GM21390 (cell line): ENCODE measurements at regions not wholly inside any gene's neighbourhood (a gene's known extent, or its start where the extent isn't known, plus 50 kb on each side); places are given as distances from the start of the nearest gene placed in this dataset.

Source experiments
- ATAC-seq: cut with Tn5 transposase; IDR thresholded peaks from one replicate; pipeline ENCODE4 v1.9.1; 2021; ENCODE audit not compliant: unreplicated experiment

DNA sequence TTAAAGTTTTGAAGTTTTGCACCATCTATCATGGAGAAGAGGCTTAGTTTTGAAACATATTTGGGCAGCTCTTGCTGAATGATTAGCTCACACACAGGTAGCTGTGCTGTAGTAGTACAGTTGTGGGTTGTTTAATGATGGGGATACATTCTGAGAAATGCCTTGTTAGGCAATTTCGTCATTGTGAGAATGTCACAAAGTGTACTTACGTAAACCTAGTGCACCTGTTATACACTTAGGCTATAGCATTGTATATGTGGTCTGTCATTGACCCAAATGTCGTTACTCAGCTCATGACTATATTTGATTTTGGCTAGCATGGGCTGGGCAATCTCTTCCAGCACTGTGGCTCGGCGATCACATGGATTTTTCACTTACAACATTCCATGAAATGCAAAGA is 247.2 kb upstream of the IGFBP3 start:
- no peak for ATAC-seq

GRCh38 chr7:46165276-46165675 is 244.2 kb upstream of the IGFBP3 start:
- ATAC-seq: no peak

DNA sequence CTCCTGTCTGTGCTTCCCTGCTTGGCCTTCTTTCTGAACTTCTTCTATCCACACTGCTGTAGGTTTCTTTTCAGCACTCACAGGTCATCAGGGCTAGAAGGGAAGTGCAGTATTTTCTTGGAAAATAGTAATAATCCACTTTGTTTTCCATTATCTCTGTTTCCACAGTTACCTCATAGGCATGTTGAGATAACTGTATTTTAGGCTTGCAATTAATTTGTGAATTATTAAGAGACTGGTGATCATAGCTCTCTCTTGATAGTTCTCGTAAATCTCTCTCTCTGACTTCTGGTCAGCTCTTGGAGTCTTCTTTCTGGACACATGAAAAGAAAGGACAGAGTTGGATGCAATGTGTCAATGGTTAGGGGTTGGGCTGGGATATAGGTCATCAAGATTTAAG is 243.6 kb upstream of the IGFBP3 start:
- no peak for ATAC-seq

DNA sequence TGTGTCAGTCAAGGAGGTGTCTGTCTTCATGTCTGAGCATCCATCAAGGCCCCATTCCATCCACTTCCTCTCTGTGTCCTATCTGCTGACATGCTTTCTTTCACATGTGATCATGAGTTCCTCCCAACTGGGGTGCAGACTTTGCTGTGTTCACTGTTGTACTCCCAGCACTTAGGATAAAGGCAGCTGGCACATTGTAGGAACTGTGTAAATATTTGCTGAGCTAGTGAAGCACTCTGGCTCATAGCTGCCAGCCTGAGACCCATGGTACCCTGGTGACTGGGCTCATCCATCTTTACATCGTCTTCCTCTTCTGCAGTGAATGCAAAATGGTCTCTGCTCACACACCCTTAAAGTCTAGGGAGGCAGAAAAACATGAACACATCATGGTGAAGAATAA is 242.2 kb upstream of the IGFBP3 start:
- ATAC-seq: no peak

DNA sequence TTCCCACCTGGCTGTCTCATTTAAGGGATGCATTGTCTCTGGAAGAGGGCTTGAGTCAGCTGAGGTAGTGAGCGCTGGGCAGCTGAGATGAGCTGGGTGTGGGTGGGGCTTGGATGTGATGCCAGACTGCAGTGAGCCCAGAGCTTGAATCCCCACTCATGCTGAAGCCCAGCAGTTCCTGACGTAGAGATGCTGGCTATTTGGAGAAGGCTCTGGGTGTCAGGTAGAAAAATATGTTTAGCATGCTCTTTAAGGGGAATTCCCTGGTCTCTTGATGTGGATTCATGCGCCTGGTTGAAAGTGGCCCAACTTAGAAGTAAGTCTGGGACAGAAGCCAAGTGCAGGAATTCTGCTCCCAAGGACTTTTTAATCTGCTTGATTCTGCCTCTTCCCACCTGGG is 241.5 kb upstream of the IGFBP3 start:
- no peak for ATAC-seq

DNA sequence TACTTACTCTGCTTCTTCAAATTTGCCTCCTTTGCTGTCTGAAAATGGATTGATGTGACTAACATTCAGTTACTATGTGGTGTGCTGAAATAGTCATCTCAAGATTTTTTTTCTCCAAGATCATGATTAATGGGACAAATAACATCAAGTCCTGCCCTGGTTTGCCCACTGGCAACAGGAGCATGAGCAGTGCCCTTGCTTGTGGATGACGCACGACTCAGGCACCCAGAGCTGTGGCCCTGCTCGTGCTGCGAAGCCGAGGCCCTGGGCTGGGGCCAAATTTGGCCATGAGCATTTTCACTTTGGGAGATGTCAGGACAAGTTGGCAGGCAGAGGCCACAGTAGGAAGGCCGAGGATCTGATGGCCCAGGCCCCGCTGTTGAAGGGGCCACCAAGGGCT is 239.8 kb upstream of the IGFBP3 start:
- no peak for ATAC-seq

DNA sequence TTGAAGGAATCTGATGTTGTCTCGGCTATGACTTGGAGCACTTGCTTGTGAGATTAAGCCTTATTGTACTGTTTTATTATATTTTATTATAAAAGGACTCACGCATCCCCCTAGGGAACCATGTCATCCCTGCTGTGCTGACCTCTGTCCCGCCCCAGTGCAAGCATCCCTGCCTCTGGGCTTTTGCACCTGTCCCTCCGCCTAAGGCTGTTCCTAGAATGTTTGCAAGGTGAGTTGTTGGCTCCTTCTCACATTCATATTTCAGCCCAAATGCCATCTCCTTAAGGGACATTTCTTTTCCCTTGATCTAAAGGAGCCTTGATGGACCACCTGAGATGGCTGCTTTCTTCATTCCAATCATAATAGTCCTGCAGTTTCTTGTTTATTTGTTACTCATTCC is 236.9 kb upstream of the IGFBP3 start:
- no peak for ATAC-seq

DNA sequence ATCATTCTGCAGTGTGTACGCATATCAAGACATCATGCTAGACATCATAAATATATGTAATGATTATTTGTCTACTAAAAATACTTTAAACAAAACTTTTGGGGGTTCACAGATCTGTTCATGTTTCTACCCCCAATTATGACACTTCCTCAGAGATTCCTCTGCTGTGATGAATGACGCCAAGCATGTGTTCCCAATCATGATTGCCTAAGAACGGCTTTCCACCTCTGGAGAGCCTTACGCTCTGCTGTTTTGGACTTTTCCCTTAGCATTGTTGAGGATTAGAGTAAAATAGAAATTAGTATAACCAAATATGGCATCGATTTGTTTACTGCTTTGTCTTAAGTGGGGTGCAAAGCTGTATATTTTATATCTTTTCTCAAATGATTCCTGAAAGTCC is 236.3 kb upstream of the IGFBP3 start:
- no peak for ATAC-seq

GRCh38 chr7:46156853-46157252 is 235.8 kb upstream of the IGFBP3 start:
- ATAC-seq: no peak

DNA sequence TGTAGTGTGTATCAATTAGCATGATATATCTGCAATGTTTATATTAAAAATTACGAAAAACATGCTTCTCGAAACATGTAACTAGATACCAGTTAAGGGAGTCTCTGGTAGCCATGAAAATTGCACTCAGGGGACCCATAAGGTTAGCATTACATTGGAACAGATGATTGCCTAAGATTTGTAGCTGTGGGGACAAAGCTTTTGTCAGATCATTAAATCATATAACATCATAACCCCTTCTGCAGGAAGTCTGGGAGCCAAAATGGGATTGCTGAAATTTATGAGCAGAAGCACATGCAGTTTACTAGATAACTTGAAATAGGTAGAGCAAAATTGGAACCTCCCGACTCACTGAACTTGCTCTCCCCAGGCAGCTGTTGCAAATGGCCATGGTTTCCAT is 235.0 kb upstream of the IGFBP3 start:
- ATAC-seq: no peak

DNA sequence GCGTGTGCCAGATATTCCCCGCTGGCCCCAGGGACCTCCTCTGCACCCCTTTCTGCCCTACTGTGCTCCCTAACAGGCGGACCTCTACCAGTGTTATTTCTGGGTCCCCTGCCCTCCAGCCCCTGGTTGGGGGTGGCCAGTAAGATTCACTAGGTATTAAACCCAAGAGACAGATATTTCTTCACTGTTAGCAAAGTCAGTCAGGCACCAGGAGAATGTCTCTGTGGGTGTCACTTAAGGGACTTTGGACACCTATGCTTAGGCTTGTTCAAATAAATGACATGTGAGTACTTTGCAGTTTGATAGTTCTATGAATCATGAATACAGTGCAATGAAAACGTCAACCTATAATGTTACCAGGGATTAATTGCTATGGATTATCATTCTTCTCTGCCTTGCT is 234.3 kb upstream of the IGFBP3 start:
- no peak for ATAC-seq

- no peak for ATAC-seq
These were observed 233.1 kb upstream of the IGFBP3 start for GRCh38 chr7:46153951-46154787.

GRCh38 chr7:46153583-46153950 is 232.5 kb upstream of the IGFBP3 start:
- ATAC-seq: no peak

- ATAC-seq: no peak
These were observed 231.6 kb upstream of the IGFBP3 start for GRCh38 chr7:46152696-46153095.

GRCh38 chr7:46150721-46151120 is 229.6 kb upstream of the IGFBP3 start:
- no peak for ATAC-seq

GRCh38 chr7:46150202-46150601 is 229.1 kb upstream of the IGFBP3 start:
- no peak for ATAC-seq

DNA sequence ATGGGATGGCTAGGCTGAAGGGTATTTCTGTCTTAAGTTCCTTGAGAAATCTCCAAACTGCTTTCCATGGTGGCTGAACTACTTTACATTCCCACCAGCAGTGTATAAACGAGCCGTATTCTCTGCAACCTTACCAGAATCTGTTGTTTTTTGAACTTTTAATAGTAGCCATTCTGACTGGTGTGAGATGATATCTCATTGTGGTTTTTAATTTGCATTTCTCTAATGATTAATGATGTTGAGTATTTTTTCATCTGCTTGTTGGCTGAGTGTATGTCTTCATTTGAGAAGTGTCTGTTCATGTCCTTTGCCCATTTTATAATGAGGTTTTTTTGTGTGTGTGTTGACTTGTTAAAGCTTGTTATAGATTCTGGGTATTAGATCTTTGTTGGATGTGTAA is 226.8 kb upstream of the IGFBP3 start:
- no peak for ATAC-seq

DNA sequence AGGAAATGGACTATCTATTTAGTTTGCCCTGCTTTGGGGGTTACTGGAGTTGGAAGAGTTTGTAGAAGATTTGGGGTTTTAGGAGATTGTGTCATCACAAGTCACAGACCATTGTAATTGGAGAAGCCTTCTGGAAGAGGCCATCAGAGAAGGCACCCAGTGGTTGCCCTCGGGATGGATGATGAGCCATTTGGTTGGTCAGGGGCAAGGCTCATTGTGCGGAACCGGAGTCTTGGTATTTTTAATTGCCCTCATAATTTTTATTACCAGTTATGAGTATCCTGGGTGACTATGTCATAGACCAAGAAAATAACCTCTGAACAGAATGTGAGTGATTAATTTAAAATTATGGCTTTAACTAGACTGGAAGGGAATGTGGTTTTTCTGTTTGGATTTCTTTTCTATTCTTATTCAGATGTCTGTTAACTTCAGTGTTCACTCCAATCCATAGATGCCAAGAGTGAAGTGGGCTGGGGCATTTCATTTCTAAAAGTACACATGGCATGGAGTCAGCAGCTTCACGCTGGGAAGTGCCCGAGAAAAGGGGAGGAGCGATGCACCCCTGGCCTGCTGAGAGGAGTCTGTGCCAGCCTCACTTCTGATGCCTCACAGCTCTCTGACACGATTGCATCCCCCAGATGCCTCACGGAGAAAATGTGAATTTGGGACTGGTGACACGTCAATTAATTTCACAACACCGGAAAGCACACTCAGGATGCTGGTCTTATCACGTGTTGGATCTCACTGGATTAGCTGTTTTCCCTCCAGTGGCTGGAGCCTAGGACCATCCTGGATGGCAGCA is 225.6 kb upstream of the IGFBP3 start:
- no peak for ATAC-seq

DNA sequence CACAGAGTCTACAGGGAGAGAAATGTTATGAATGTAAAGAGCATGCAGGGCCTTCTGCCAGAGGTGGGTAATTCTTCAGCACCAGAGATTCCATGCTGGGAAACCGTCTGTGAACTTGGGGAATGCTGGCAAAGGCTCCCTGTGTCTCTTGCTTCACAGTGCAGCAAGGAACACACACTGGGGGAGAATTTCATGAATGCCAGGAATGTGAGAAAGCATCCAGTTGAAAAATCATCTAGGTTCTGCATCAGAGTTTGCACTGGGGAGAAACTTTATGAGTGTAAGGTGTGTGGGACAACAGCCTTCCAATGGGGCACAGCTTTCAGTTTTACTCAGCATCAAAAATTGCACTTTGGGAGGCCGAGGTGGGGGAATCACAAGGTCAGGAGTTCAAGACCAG is 224.3 kb upstream of the IGFBP3 start:
- ATAC-seq: no peak

DNA sequence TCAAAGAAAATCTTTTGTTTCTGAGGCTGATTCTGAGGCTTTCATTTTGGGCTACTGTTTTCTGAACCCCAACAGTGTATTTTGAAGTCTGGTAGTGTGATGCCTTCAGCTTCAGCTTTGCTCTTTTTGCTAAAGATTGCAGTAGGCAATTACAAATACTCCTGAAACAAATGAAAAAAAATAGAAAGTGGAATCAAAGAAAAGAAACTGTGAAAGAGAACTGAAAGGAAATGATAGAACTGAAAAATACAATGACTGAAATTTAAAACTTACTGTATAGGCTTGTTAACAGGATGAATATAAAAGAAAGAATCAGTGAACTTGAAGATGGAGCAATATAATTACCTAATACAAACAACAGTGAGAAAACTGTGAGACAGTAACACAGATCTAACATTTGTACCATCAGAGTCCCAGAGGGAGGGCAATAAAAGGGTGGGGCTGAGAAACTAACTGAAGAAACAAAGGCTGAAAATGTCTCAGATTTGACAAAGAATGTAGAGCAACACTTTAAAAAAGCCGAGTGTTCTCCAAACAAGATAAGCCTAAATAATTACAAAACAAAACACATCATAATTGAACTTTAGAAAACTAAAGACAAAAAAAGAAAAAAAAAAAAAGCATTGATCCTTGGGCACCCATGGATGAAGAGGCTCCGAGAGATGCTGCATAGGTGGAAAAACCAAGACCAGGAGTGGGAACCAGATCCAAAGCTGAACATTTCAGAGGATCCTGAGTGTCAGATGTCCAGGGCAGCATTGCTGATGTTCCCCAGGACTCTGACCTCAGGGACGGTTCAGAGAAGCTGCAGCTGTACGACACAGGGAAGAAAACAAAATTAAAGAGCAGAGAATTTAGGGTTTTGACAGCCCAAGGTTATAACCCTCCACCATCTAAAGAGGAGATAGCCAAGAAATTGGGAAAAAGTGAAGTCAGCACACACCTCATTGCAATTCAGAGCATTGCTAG is 223.2 kb upstream of the IGFBP3 start:
- ATAC-seq: peak; percentile 61

GRCh38 chr7:46143421-46143820 is 222.3 kb upstream of the IGFBP3 start:
- ATAC-seq: no peak
